ENCODE measurements at regions not wholly inside any gene's neighbourhood (a gene's known extent, or its start where the extent isn't known, plus 50 kb on each side); places are given as distances from the start of the nearest gene placed in this dataset.
"Not testable (repeated sequence)": the region's sequence is repeated elsewhere in the genome, so short reads cannot be mapped to it uniquely, and the experiment has no call there.

DNA sequence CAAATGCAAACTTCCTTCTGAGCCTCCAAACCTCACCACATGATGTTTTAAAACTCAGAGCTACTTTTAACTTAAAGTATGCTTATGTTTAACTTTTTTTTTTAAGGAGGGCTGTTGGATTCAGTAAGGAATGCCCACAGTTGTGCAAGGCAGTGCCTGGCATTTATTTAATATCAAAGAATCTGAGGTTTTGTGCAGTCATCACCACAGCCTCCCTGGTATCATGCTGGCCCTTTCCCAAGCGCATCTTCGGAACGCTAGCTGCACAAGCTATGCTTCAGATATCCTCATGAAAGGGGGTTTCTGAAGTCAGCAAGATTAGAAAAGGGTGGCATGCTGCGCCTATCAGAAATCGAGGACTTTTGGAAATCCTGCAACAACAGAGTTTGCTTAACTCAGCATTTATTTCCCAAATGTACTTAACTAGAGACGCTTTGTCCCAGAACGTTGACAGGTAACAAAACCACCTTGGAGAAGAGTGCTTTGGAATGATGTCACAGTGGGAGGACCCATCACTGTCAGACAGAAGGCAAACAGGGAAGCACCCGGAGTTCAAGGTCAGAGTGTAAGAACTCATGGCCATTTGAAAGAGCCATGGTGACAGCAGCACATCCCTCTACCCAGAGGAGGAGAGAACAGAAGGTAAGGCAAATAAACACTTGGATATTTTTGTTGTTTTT, 120.2 kb upstream of the IGF1R start:
- DNase-seq = no peak

GRCh38 chr15:98529205-98530145, 118.9 kb upstream of the IGF1R start:
- DNase-seq = no peak

DNA sequence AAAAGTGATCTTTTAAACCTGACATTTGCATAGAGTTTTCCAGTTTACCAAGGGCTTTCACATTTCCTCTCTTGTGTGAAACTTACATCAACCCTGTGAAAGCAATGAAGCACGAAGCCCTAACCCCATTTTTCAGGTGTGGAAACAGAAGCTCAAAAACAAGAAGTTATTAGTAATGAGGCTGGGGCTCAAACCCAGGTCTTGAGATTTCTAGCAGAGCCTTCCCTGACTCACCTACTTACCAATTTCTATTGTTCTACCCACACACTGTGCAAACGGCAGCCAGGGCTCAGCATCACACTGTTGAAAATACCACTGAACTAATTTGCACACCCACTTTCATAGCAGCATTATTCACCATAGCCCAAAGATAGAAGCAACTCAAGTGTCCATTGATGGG, 117.8 kb upstream of the IGF1R start:
- DNase-seq = no peak

GRCh38 chr15:98532063-98532462, 116.3 kb upstream of the IGF1R start:
- no peak for DNase-seq

GRCh38 chr15:98536976-98537375, 111.4 kb upstream of the IGF1R start:
- DNase-seq = no peak

DNA sequence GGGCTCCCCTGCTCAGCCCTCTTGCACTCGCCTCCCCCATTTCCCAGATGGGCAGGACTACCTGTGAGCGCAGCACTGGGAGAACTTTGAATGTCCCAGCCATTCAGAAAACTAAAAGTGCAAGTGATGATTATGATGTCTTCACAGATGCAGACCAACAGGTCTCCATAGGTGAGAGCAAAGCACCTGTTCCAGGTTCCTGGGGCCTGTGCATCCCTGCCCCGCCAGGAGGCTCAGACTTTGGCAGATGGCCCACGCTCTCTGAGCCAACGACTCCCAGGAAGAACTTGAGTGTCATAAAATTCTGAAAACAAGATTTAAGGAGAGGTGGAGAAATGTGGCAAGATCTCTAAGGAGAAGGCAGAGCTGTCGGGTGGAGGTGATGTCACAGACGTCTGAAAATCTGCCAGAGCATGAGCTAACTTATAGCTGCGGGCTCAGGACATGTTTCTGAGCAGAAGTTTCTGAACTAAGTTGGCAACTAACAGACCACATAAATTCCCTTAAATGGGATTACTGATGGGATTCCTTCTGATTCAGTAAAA, 110.8 kb upstream of the IGF1R start:
- no peak for DNase-seq

DNA sequence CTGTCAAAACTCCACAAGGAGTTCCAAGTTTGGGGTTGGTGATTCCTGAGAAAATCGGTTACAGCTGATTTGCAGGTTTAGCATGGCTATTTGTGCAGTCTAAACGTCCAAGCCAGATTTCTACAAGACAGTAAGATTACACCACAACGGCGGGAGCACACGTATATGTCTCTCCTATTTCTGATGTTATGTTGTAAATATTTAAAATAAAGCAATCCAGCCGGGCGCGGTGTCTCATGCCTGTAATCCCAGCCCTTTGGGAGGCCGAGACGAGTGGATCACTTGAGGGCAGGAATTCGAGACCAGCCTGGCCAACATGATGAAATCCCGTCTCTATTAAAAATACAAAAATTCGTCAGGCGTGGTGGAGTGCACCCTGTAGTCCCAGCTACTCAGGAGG, 106.8 kb upstream of the IGF1R start:
- DNase-seq = no peak

- no peak for DNase-seq
Observed at GRCh38 chr15:98543237-98543636, 105.1 kb upstream of the IGF1R start.

- no peak for DNase-seq
Observed at GRCh38 chr15:98546329-98546728, 102.0 kb upstream of the IGF1R start.

GRCh38 chr15:98547275-98547674, 101.1 kb upstream of the IGF1R start:
- no peak for DNase-seq

- no peak for DNase-seq
Observed at GRCh38 chr15:98547741-98548138, 100.6 kb upstream of the IGF1R start.

DNA sequence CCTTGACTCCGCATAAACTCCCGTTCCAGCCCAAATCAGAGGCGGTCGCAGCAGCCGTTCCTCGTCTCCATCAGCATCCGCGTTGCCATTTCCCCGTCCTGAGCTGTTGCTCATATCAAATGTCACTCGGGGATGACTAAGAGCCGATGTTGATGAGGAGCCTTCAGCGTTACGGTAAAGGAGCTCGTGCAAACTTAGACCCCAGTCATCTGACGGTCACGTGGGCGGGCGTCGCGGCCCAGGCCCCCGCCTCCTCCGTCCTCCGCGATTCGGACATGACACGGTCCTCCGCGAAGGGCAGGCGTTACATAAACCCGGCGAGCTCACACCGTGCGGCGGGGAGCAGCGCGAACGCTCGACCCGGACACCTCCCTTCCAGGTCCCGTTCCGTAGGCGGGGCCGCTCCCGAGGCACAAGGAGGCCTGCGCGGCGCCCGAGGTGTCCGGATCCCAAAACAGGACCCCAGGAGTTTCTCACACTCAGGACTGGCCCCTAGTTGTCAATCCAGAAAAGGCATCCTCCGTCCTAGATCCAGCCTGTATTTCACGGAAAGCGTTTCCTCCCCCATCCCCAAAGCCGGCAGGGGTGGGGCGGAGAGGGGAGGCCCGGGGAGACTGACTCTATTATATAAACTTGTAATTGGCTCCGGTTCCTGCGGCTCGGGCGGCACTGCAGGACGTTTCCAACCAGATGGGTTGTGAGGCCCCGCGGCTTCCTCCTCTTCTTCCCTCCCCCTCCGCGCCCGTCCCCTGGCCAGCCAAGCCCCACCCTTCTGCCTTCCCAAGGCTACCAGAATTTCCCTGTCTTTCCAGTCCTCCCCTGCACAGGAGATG, 100.0 kb upstream of the IGF1R start:
- DNase-seq = no peak

DNA sequence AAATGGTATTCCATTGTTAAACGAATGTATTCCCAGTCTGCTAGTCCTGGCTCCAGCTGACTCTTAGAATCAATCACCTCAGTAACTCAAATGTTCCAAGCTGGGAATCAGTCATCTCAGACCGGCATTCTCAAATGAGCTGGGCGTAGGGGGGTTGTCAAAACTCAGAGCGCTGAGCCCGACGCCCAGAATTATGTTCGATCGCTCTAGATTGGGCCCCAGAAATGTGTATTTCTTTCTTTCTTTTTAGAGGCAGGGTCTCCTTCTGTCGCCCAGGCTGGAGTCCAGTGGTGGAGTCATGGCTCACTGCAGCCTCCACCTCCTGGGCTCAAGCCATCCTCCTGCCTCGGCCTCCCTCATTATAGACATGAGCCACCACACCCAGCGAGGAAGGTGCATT, 99.3 kb upstream of the IGF1R start:
- DNase-seq = no peak

- DNase-seq = no peak
Observed at GRCh38 chr15:98549741-98550140, 98.6 kb upstream of the IGF1R start.

- not testable (repeated sequence) for DNase-seq
Observed at GRCh38 chr15:98550363-98550762, 98.0 kb upstream of the IGF1R start.

GRCh38 chr15:98551936-98552562, 96.3 kb upstream of the IGF1R start:
- DNase-seq = no peak

DNA sequence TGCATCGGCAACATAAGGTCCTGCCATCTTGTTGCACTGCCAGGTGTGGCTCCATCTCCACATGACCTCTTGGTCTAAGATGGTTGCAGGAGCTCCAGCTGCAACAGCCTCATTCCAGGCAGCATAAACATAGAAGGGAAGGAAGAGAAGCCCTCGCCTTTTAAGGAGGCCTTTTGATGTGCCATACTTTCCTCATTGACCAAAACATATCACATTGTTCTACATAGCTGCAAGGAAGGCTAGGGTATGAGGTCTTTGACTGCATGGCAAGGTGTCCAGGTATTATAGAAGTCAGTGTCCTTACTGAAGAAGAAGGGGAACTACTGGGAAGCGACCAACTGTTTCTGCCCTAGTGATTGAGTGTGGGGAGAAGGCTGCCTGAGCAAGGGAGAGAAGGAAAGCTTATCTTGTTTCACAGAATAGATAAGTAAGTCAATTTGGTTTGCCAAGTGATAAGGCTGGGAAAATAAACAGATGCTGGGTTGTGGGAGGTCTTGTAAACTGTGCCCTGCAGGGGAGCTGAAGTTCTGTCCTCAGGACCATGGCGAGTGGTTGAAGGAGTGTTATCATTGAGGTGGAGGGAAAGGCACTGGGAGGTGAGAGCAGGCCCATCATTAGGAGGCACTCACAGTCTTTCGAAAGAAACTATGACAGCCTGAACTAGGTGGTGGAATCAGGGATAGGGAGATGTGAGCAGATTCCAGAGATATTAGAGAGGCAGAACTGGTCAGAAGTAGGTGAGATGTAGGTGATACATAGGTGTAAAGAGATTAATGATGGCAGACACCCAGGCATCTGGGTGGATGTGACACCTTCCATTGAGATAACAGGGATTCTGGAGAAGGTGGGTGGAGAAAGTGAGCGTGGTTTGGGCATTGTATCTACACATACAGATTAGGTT, 93.8 kb upstream of the IGF1R start:
- no peak for DNase-seq

- no peak for DNase-seq
Observed at GRCh38 chr15:98555173-98555515, 93.2 kb upstream of the IGF1R start.

GRCh38 chr15:98556321-98556720, 92.0 kb upstream of the IGF1R start:
- no peak for DNase-seq

DNA sequence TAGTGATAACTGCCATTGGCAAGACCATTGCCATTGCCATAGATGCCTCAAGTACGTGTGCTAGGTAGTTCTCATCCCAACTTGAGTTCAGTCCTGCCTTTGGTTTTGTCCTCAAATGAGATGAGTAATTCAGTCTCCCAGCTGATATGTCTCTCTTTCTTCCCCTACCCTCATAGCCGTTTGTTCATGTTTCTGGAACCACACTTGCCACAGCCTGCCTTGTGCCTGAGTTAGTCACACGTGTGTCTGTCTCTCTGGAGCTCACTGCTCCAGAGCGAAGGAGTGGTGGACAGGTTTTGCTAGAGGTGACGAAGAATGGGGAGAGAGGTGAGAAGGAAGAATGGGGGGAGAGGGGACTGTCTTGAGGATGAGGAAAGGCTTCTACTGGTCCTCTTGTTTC, 88.0 kb upstream of the IGF1R start:
- no peak for DNase-seq

GRCh38 chr15:98561169-98561941, 87.0 kb upstream of the IGF1R start:
- no peak for DNase-seq
